ENCODE measurements at regions not wholly inside any gene's neighbourhood (a gene's known extent, or its start where the extent isn't known, plus 50 kb on each side); places are given as distances from the start of the nearest gene placed in this dataset.

- TF ChIP-seq CTCF (IDR thresholded peaks at IDR 0.05) = no peak
- TF ChIP-seq POLR2A (IDR thresholded peaks at IDR 0.05) = no peak
These were observed 209.2 kb upstream of the ESRRG start for GRCh38 chr1:216932424-216932823.
